Upper lobe of left lung (tissue), 4 donors: ENCODE measurements at regions not wholly inside any gene's neighbourhood (a gene's known extent, or its start where the extent isn't known, plus 50 kb on each side); places are given as distances from the start of the nearest gene placed in this dataset.

Source experiments
- EP300 ChIP-seq, 4 donors: sonication (generic); formaldehyde crosslinking; IDR thresholded peaks; one replicate each; pipeline ENCODE4 v1.5.1; 2017; ENCODE audit warnings: antibody characterized with exemption in 4 of 4, control low read depth in 2 of 4
- POLR2A ChIP-seq, 4 donors: fragments of 450-650 bp; IDR thresholded peaks; one replicate each; pipeline ENCODE4 v1.5.1; 2016 to 2017; ENCODE audit warnings: antibody characterized with exemption in 4 of 4, mild to moderate bottlenecking in 2 of 4
- POLR2AphosphoS5 ChIP-seq, 2 donors: sonication (generic); formaldehyde crosslinking; IDR thresholded peaks; one replicate each; pipeline ENCODE4 v1.5.1; 2017; ENCODE audit warnings: antibody characterized with exemption in 2 of 2
- TF ChIP-seq, protein P1 (sequence below), 6 experiments: fragments of 450-650 bp in 4 of 6; fragments of 200-600 bp in 2 of 6; sonication (generic) in 2 of 6; IDR thresholded peaks; one replicate each; pipeline ENCODE4 v1.5.1; 2016 to 2019; ENCODE audit warnings: antibody characterized with exemption in 6 of 6

- TF ChIP-seq, protein P1, sequence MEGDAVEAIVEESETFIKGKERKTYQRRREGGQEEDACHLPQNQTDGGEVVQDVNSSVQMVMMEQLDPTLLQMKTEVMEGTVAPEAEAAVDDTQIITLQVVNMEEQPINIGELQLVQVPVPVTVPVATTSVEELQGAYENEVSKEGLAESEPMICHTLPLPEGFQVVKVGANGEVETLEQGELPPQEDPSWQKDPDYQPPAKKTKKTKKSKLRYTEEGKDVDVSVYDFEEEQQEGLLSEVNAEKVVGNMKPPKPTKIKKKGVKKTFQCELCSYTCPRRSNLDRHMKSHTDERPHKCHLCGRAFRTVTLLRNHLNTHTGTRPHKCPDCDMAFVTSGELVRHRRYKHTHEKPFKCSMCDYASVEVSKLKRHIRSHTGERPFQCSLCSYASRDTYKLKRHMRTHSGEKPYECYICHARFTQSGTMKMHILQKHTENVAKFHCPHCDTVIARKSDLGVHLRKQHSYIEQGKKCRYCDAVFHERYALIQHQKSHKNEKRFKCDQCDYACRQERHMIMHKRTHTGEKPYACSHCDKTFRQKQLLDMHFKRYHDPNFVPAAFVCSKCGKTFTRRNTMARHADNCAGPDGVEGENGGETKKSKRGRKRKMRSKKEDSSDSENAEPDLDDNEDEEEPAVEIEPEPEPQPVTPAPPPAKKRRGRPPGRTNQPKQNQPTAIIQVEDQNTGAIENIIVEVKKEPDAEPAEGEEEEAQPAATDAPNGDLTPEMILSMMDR (IDR thresholded peaks at IDR 0.05), result no peak
- no peak for TF ChIP-seq POLR2A (IDR thresholded peaks at IDR 0.05)
- no peak for TF ChIP-seq EP300 (IDR thresholded peaks at IDR 0.05)
- TF ChIP-seq POLR2AphosphoS5 (IDR thresholded peaks at IDR 0.05), result no peak
Measured at GRCh38 chr1:115158181-115158580, 68.9 kb upstream of the TSPAN2 start.
